ENCODE measurements at regions not wholly inside any gene's neighbourhood (a gene's known extent, or its start where the extent isn't known, plus 50 kb on each side); places are given as distances from the start of the nearest gene placed in this dataset.

- H2AFZ ChIP-seq (ENCODE audit: low read depth, low read length), result no peak overlapping the region
- dilution Hi-C loops (cut with MboI; ENCODE audit: extremely low pct_ligation_motif_present, low sequenced_read_pairs), result no loop called here
- peaks cover 6% of the 10 kb centered on the region for H3K9me3 ChIP-seq (replicated peaks; ENCODE audit: control insufficient read depth, insufficient read depth, low read length)
- H3K79me2 ChIP-seq (ENCODE audit: control insufficient read depth, insufficient read depth, low read length), result no peaks in the 10 kb centered on the region
- H4K20me1 ChIP-seq (replicated peaks; ENCODE audit: control insufficient read depth, extremely low read depth, insufficient read depth, low read length), result no peaks in the 10 kb centered on the region
- no peak overlapping the region for H3K4me2 ChIP-seq (ENCODE audit: insufficient read depth, low read length)
- no peak overlapping the region for H3K27ac ChIP-seq (ENCODE audit: insufficient read depth, low read depth, low read length)
- ChIA-PET CTCF (no interaction called here), POLR2A (no interaction called here)
- no peak overlapping the region for H3K9ac ChIP-seq (replicated peaks; ENCODE audit: extremely low read depth, insufficient read depth, low read length)
- H3K4me3 ChIP-seq (replicated peaks in 1 of 3; ENCODE audit: insufficient read depth in 1 of 3, low read depth in 1 of 3, low read length in 3 of 3), result no peak overlapping the region
- no peaks in the 10 kb centered on the region for H3K9me1 ChIP-seq (replicated peaks; ENCODE audit: control insufficient read depth, extremely low read depth, insufficient read depth, low read length)
- intact Hi-C loops (cut with micrococcal nuclease), result no loop called here
- no peak for DNase-seq (ENCODE audit: low read depth, low spot score)
- H3K4me1 ChIP-seq (ENCODE audit: control insufficient read depth, extremely low read depth, insufficient read depth, low read length), result no peaks in the 10 kb centered on the region
- FAIRE-seq, result no peak
- no TSS peak for BruUV-seq (replicated peaks)
- TF ChIP-seq MAX (IDR thresholded peaks at IDR 0.05; ENCODE audit: insufficient read depth, insufficient read length), result no peak
- no peak for TF ChIP-seq MYC (IDR thresholded peaks at IDR 0.05; ENCODE audit: low read depth, low read length)
- TF ChIP-seq CTCF (IDR thresholded peaks at IDR 0.05; ENCODE audit: extremely low read depth in 1 of 2, insufficient read depth in 1 of 2, low read depth in 1 of 2, low read length in 2 of 2), result no peak
- no peak for TF ChIP-seq GATA2 (IDR thresholded peaks at IDR 0.05; ENCODE audit: insufficient read depth, insufficient read length, low read depth, low read length)
- TF ChIP-seq JUN (IDR thresholded peaks at IDR 0.05; ENCODE audit: borderline replicate concordance, insufficient read depth, insufficient read length, low read depth), result no peak
- no peak for TF ChIP-seq FOS (IDR thresholded peaks at IDR 0.05; ENCODE audit: borderline replicate concordance, insufficient read depth, low read length)
- TF ChIP-seq EZH2 (IDR thresholded peaks at IDR 0.05; ENCODE audit: borderline replicate concordance, low read depth, low read length, severe bottlenecking), result no peak
- H3K27me3 ChIP-seq (ENCODE audit: control insufficient read depth in 2 of 2, insufficient read depth in 2 of 2, low read length in 2 of 2), result no peaks in the 10 kb centered on the region
- H3K36me3 ChIP-seq (ENCODE audit: control insufficient read depth in 2 of 2, extremely low read depth in 1 of 2, insufficient read depth in 2 of 2, low read length in 2 of 2), result no peaks in the 10 kb centered on the region
Observed at GRCh38 chr5:179464631-179465030, 85.7 kb upstream of the RUFY1 start.

Measured in endothelial cell of umbilical vein (primary cell).